ENCODE measurements at regions not wholly inside any gene's neighbourhood (a gene's known extent, or its start where the extent isn't known, plus 50 kb on each side); places are given as distances from the start of the nearest gene placed in this dataset.

- TF ChIP-seq JUNB (IDR thresholded peaks at IDR 0.05; ENCODE audit: unreplicated experiment) (no peak), REST (IDR thresholded peaks at IDR 0.05; ENCODE audit: unreplicated experiment) (no peak), STAT1 (IDR thresholded peaks at IDR 0.05; ENCODE audit: unreplicated experiment) (no peak), ETS1 (IDR thresholded peaks at IDR 0.05) (no peak)
These were observed 82.3 kb upstream of the RND3 start (continued) for GRCh38 chr2:150569761-150570160.

GRCh38 chr2:150567771-150568301 is 80.4 kb upstream of the RND3 start:
- ATAC-seq = no peak
- no peak overlapping the region for H3K27ac Mint-ChIP-seq

More at GRCh38 chr2:150567771-150568301, 80.4 kb upstream of the RND3 start:
- Mint-ChIP-seq H3K4me3 (no peak overlapping the region), H3K4me1 (no peaks in the 10 kb centered on the region), H3K36me3 (ENCODE audit: low read depth) (no peaks in the 10 kb centered on the region), H3K27me3 (ENCODE audit: insufficient read depth, low read depth, poor library complexity) (no peaks in the 10 kb centered on the region), H3K9me3 (no peaks in the 10 kb centered on the region; the same call in 2 of the 3 replicates)
- no peak for DNase-seq (ENCODE audit: low spot score)
- Histone ChIP-seq H3K4me2 (no peak overlapping the region), H3K27me3 (ENCODE audit: insufficient read depth) (no peaks in the 10 kb centered on the region), H3K4me1 (ENCODE audit: insufficient read depth) (no peaks in the 10 kb centered on the region), H2AFZ (peak overlapping the region; percentile 47; the same call in 1 of the 2 replicates), H4K20me1 (replicated peaks; ENCODE audit: insufficient read depth) (no peaks in the 10 kb centered on the region), H3K36me3 (ENCODE audit: insufficient read depth) (no peaks in the 10 kb centered on the region), H3K79me2 (replicated peaks; ENCODE audit: insufficient read depth) (no peaks in the 10 kb centered on the region), H3K27ac (ENCODE audit: low read depth) (no peak overlapping the region), H3K9me2 (ENCODE audit: insufficient read depth) (0 out of 2 replicates have a peak, but pooled peaks cover 8% of the 10 kb centered on the region), H3F3A (replicated peaks; ENCODE audit: low read depth) (no peaks in the 10 kb centered on the region), H3K4me3 (no peak overlapping the region)
- TF ChIP-seq JUNB (IDR thresholded peaks at IDR 0.05; ENCODE audit: unreplicated experiment) (no peak), ETS1 (IDR thresholded peaks at IDR 0.05) (no peak), ZNF462 (CRISPR knock-in tag; IDR thresholded peaks at IDR 0.05) (no peak), ZNF114 (CRISPR knock-in tag; IDR thresholded peaks at IDR 0.05) (no peak), POLR2AphosphoS5 (IDR thresholded peaks at IDR 0.05; ENCODE audit: low read depth) (no peak), STAT1 (IDR thresholded peaks at IDR 0.05; ENCODE audit: unreplicated experiment) (no peak), NANOG (IDR thresholded peaks at IDR 0.05; ENCODE audit: borderline replicate concordance) (no peak), CREB1 (CRISPR knock-in tag; IDR thresholded peaks at IDR 0.05; ENCODE audit: low read depth) (no peak)

All from GM23338 (cell line).